Activated CD8-positive, alpha-beta memory T cell treated with anti-CD3 and anti-CD28 coated beads for 48 hours (primary cell): ENCODE measurements at regions not wholly inside any gene's neighbourhood (a gene's known extent, or its start where the extent isn't known, plus 50 kb on each side); places are given as distances from the start of the nearest gene placed in this dataset.

Source experiments
- DNase-seq, 3 experiments: peaks; one replicate each; pipeline ENCODE4 v3.0.0-alpha.2; 2020; ENCODE audit warnings: low read depth in 2 of 3, low spot score in 2 of 3

DNA sequence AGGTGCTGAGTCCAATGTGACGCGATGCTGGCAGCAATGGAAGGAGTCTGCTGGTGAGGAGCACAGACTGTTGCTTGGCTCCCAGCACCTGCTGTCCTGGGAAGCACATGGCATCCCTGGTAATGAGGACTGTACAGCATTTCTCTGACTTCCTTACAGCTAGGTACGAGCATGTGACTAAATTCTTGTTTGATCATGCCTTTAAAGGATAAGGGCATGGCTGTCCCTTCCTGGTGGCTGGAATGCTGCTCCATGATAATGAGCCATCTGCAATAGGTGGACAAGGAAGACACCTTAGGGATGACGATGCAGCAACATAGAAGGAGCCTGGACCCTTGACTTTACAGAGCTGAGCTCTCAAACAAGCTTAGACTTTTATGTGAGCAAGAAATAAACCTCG lies 278.0 kb upstream of the SPRED2 start:
- DNase-seq: no peak

DNA sequence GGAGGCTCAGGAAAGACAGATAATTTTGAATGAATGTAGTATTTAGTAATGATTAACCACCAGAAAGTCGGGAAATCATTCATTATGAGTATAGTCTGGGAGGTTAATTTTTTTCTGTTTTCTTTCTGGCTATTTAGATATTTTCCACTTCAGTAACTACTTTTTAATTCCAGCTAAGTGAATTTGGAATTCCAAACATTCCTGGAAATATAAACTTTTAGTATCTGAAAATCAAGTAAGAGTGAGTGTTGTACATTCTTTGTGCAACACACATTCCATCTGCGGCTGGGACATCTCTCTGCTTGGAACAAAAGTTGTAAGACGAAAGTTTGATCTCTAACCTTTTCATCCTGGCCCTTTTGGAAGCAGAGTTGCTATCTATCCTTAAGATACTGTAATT lies 275.7 kb upstream of the SPRED2 start:
- no peak for DNase-seq

DNA sequence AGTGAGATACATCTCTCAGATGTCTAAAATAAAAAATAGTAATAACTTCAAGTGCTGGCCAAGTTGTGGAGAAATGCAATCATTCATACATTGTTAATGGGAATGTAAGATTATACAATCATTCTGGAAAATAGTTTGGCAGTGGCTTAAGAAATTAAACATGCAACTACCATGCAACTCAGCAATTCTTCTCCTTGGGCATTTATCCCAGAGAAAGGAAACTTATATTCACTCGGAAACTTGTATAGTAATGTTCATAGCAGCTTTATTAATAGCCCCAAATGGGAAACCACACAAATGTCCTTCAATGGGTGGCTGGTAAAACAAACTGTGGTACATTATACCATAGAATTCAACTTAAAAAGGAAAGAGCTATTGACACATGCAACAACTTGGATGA lies 274.0 kb upstream of the SPRED2 start:
- DNase-seq: no peak

DNA sequence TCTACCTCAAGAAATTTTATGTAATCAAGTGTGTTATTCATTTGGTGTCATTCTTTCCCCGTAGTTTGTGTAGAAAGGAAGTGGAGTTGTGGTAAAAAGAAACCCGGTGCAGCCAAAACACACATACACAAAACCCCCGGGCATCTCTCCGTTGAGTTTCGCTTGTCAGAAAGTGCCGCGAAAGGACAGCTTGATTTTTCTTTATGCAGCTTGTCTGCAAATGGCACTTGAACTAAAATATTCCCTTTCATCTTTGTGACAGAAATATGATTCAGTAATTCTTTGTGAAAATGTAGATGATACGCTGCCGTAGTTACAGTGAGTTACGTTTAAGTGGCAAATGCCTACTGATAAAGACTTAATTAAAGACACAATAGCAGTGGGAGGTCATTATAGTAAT lies 268.8 kb upstream of the SPRED2 start:
- DNase-seq: no peak

DNA sequence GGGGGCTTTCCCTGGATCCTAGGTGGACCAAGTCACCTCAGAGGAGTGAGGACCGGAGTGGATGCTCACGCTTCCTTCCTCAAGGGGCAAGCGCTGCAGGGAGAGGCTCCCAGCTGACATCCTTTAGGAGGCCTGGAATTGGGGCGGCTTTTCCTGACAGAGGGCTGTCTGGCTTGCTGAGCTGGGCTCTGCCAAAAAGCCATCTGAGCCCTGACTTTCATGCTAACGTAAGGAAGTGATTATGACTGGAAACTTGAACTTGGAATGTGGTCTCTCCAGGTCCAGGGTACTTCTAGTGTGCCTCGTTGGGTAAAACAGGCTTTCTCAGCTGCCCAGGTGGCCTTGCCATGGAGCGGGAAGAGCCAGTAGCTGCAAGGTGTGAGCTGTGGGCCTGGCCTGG lies 268.3 kb upstream of the SPRED2 start:
- no peak for DNase-seq

DNA sequence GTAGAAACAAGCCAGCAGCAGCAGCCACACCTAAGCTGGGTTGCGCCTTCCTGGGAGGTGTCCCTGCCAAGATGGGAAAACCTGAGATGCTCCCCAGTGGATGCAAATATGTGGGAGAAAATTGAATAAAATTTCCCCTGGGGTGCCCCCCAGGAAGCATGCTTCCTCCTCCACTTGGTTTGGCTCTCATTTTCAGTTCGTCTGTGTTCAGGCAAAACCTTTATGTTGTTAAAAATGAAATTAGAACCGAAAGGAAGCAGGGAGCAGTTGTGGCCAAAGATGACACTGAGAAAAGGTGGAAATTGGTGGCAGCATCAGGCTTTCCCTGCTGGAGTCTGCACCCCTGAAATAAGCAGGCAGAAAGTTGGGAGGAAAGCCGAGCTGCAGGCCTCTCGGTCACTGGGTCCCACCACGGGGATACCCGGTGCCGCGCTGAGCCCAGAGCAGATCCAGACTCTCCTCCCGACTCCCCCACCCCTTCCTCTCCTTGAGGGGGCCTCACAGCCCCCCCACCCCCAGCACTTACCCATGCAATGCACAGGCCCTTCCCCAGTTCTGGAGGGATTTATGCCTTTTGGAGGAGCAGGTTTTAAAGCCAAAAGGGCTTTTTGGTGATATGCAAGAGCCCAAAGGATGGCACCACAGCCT lies 267.7 kb upstream of the SPRED2 start:
- DNase-seq: no peak

DNA sequence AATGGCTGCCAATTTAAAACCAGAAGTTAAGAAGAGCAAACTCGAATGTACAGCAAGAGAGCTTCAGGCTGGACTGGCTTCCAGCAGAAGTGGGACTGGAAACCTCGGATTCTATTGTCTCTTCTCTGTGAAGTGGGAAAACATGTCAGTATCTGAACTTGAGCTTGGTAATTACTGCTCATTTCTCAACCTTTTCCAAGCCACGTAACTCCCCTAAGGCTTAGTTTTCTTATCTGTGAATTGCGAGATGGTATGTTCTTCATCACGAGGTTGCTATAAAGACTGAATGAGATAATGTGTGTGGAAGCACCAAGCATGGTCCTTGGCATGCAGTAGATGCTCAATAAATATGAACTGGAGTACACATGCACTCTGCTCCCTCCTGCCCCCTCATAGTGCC lies 259.4 kb upstream of the SPRED2 start:
- no peak for DNase-seq

DNA sequence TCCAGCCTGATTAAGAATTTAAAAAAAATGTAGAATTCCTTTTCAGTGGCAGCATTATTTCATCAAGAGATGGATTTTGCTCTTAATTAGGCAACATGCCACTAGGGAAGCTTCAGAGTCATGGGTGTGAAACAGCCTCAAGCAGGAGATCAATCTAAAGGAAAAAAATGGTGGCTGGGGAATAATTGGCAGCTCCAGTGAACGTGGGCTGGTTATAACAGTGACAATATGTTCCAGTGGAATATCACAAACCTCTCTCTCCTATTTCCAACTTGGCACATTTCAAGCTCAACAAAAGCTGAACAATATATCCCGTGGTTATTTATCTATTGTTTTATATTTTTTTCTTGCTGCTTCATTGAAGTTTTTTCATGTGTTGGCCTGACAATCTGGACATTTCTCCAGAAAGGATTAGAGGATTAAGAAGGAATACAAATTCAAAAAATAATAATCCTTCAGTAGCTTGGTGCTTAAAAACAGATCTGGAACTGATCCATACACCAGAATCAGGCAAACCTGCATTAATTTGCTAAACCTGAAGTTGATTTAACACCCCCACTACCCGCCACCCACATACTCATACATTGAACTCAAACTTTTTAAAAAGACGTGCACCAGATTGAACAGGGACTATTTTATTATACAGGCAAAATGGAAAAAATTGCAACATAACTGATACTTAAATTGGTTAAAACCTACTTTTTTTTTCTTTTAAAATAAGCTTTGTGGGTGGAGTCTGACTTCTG lies 255.9 kb upstream of the SPRED2 start:
- DNase-seq: no peak

DNA sequence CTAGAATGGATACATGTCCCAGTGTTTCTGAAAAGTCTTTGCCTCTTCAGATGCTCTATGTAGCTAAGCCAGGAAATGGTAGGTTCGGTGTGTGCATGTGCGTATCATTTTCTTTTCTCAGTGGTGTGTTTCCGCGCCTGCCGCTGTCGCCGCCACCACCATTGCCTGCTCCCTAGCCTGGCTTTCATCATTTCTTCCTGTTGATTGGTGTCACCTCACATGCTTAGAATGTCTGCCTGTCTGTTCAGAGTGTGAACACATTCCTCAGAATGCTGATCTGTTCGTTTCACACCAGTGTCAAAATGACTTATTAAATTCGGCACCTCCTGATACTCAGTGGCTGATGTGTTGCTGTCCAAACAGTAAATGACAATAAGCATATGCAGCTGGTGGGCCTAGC lies 255.2 kb upstream of the SPRED2 start:
- no peak for DNase-seq

DNA sequence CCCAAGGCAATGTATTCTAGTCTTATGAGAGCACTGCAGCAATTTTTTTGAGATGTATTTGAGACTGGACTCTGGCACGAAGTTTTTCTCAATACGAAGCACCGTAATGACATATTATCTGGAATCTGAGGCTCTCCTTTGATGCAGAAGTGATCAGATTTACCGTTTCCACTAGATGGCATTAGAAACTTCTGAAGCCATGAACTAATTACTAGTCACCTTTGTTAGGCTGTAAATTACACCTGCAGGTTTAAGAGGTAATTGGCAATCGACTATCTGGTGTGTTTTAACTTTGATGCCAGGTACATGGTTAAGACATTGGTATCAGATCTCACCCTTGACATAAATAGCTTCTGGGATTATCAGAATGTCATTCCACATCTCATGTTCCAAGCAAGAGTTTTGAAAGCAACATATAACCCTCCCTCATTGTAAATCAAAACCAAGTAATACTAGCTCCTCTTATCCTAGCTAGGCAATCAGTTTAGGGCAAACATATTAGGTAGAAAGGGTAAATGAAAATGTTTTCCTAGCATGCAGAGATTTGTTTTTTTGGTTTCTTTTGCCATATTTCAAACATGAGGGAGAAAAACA lies 254.6 kb upstream of the SPRED2 start:
- no peak for DNase-seq

DNA sequence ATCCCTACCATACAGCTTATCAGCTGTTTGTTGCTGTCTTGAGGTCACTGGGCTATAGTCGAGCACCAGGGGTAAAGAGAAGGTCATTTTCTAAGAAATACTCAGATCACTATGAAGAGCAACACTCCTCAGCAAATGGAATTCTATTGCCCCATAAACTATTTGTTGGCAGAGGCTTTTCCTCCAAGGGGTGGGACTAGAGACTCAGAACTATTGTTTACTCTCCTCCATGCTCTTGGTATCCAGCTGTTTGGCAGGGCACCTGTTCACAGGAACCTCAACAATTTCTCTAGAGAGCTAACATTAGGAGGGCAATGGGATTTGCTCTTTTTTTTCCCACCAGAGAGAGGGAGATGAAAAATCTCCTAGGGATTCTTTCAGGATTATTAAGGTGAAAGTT lies 249.1 kb upstream of the SPRED2 start:
- DNase-seq: no peak

DNA sequence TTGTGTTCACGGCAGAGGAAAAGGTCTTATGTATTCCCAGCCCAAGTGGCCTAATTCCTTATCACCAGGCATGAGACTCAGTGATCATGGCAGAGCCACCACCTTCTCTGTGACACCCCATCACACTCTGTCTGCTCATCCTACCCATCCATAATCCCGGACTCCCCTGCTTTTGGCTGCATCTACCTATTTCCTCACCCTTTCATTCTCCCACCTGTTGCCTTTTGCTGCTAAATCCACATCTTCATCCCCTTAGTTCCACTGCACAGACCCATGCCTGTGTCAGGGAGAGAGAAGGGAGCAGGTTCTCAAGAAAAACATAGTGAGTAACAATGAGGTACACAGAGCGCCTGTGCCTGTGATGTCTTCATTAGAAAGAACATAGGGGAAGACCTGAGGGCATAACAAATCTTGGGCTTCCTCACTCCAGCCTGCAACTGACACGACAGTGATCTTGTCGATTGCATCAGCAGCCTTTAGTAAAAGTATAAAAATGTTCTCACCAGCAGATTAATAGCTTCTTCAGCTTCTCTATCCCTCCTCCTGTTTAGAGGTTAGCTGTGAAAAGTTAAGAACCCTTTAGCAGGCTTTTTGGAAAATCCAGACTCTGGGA lies 246.5 kb upstream of the SPRED2 start:
- no peak for DNase-seq

DNA sequence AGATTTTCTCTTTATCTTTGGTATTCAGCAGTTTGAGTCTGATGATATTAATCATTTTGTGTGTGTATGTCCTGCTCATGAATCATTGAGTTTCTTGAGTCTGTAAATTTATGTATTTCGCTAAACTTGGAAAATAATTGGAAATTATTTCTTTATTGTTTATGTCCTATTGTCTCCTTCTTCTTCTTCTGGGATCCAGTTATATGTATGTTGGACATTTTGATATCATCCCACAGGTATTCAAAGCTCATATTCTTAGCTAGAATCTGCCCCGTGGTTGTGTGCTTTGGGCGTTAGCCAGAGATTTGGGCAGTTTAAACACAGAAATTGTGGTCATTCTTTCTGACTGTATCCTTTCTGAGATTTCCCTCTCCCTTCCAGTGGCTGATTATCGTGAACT lies 243.0 kb upstream of the SPRED2 start:
- no peak for DNase-seq

DNA sequence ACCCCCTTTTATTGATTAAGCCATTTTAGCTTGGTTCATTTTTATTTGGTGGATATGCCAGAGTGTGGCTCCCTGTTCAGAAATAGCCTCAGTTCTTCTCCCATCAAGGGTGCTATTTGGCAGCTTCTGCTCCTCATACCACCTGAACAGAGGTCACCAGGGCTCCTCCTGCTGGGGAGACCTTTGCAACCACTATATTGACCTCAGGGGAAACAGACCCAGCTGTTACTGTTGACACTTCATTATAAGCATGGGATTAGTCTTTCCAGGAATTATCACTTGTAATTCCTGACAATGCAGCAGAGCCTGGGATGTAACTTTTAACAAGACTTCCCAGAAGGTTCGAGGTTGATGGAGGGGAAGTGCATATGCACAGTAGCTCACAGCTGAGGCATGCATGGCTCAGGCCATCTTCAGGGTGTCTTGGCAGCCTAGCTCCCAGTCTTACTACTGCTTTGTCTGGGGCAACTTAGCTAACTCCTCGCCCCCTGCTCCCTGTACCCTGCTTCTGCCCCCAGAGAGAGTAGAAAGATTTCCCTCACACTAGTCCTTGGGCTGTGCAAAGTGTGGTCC lies 239.4 kb upstream of the SPRED2 start:
- DNase-seq: no peak

DNA sequence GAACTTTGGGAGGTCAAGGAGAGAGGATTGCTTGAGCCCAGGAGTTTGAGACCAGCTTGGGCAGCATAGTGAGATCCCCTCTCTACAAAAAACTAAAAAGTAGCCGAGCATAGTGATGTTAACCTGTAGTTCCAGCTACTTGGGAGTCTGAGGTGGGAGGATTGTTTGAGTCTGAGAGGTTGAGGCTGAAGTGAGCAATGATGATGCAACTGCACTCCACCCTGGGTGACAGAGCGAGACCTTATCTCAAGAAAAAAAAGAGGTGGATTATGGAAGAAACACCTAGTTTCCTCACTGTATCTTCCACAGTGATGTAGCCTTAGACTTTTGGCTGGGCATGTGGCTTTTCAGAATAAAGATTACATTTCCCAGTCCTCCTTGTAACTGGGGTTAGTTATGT lies 237.2 kb upstream of the SPRED2 start:
- no peak for DNase-seq

DNA sequence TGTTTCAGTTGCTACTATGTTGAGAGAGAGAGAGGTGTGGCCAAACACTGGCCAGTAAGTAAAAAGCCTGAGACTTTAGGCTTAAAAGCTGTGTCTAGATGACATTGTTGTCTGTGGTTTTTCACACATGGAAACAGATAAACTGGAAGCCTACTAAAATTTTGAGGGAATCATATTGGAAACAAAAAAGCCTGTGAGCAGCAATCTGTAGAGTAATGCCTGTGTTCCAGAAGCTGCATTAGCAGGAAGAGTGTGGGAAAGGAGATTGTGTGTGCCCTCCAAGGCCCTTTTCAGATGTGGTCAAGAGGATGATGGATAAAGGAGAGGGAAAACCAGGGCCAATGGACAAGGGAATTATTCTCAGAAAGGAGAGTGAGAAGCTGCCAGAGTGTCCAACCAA lies 236.3 kb upstream of the SPRED2 start:
- no peak for DNase-seq

DNA sequence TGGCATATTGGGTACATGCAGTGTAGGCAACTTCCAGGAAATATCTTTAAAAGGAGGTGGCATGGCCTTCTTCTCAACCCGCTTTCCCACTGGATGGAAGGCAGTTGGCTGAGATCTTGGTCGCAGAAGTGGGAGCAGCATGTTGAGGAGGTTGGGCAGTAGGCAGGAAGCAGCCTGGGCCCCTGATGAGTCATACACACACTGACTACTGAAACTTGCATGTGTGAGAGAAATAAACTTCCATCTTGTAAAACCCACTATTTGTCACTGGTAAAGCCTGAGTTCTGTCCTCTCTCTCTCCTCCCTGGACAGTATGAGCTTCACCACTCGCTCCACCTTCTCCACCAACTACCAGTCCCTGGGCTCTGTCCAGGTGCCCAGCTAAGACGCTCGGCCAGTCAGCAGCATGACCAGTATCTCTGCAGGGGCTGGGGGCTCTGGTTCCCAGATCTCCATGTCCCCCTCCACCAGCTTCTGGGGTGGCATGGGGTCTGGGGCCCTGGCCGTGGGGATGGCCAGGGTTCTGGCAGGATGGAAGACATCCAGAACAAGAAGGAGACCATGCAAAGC lies 233.8 kb upstream of the SPRED2 start:
- DNase-seq: no peak

DNA sequence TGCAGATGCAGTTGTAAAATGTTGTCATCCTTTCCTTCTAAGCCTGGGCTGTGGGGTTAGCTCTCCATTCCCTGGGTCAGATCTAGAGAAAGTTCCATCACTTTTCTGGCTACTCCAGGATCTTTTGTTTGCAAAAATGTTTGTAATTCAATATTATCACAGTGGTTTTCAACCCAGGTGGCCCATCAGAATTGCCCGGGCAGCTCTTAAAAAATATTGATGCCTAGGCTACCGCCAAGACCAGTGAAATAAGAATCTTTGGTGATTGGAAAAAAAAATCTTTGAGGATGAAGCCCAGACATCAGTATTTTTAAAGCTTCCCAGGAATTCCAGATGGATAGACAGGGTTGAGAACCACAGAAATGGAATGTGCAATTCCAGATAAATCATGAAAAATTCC lies 232.5 kb upstream of the SPRED2 start:
- no peak for DNase-seq

DNA sequence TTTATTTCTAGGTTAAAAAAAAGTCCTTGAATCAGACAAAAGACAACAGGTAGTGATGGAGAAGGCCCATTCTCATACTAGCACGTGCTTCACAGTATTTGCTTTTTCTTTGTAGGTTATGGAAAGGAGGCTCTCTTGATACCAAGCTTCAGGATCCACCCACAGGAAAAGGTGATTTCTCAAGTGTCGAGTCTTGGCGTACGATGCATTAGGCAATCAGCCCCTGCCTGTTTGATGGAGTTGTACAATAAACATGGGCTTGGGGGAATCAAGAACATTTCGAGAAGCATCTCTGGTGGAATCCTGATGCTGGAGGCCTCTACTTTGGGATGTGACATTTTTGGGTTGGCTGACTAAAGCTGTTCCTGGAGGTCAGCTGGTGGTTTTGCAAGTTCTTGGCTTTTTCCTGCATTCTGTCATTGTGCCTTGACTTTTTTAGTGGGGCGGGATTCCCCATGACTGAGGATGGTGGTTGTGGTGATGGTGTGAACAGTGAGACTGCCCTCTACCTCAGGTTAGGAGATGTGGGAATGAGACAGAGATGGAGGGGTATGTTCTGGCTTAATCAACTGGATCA lies 231.5 kb upstream of the SPRED2 start:
- no peak for DNase-seq

DNA sequence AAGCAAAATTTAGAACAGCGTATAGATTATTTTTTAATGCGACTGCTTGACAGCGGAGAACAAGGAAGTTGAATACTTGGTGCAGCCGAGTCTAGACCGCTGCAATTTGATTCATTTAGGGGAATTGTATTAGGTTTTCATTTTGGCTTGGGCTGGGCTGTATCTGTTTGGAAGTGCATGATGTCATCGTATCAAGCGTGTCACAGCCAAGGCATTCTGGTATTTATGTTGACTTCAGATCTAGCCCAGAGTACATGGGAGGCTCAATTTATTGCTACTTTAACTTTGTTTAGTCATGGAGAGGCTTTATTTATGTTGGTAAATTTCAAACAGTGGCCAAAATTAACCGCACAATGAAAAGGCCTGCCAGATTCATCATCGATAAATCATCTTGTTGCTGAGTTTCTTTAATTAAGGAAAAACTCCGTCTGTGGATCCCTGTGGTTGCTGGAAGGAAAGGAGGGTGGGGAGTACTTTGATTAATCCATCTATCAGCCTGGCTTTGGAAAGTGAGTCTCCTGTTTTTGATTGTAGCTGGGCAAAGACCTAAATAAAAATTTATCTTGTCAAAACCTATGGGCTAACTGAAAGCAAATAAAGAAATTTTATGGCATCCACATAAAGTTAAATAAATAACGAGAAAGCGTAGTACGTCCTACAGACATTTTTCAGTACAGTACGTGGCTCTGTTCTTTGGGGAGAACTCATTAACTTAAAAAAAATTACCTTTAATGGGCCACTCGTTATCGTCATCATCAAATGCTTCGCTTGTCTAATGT lies 230.4 kb upstream of the SPRED2 start:
- DNase-seq: no peak
